GM13976 (cell line): ENCODE measurements at regions not wholly inside any gene's neighbourhood (a gene's known extent, or its start where the extent isn't known, plus 50 kb on each side); places are given as distances from the start of the nearest gene placed in this dataset.

Experiments used
- DNase-seq: peaks from one replicate; pipeline ENCODE4 v3.0.0; 2012; ENCODE audit warnings: low spot score
- CTCF ChIP-seq: IDR thresholded peaks from 2 replicates; pipeline ENCODE4 v1.5.1; 2012; ENCODE audit warnings: borderline replicate concordance, mild to moderate bottlenecking; ENCODE audit not compliant: insufficient read depth; ENCODE audit errors: extremely low read depth, missing control alignments, control extremely low read depth
- in situ Hi-C: fragments of 300-500 bp; cut with MboI; formaldehyde crosslinking; loops from one replicate; pipeline ENCODE4 v1.12.0; 2022; ENCODE audit warnings: low sequenced_read_pairs, mixed read lengths, inconsistent platforms; ENCODE audit not compliant: unreplicated experiment

- in situ Hi-C loops = no loop called here
- TF ChIP-seq CTCF = no peak
Measured at GRCh38 chr18:72194072-72194471, 350.1 kb downstream of the CBLN2 start.

GRCh38 chr18:72187956-72188355 is 356.2 kb downstream of the CBLN2 start:
- in situ Hi-C loops = no loop called here
- no peak for DNase-seq
- no peak for TF ChIP-seq CTCF

More at GRCh38 chr18:72194072-72194471, 350.1 kb downstream of the CBLN2 start:
- no peak for DNase-seq

DNA sequence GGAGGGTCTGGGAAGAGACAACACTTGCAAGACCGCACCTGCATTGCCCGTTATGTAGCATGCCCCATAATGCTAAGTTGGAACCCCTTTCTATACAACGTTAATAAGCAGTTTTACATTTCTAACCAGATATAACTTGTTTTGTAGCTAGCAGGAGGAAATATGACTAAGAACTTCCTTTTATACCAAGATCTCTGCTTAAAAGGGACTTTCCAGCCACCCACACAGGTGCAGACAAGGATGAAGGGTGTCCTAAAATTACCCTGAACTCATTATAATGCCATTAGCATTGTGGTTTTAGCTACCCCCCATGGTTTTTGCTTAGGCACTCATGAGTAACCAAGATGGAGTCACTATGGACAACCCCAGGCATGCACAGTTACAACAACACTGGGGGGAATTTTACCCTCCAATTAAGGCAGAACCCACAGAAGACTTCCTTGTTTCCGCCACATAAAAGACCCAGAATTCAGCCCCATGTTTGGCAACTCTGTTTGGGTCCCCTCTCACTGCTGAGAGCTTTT is 362.8 kb downstream of the CBLN2 start:
- in situ Hi-C loops = no loop called here
- peak; percentile 13 for DNase-seq
- TF ChIP-seq CTCF = no peak

GRCh38 chr18:72180689-72181088 is 363.5 kb downstream of the CBLN2 start:
- no peak for DNase-seq
- TF ChIP-seq CTCF = no peak
- in situ Hi-C loops = no loop called here

GRCh38 chr18:72174972-72175649 is 369.0 kb downstream of the CBLN2 start:
- TF ChIP-seq CTCF = no peak
- DNase-seq = no peak
- in situ Hi-C loops = no loop called here

- no peak for DNase-seq
- no peak for TF ChIP-seq CTCF
- in situ Hi-C loops = no loop called here
Measured at GRCh38 chr18:72171596-72171995, 372.5 kb downstream of the CBLN2 start.

DNA sequence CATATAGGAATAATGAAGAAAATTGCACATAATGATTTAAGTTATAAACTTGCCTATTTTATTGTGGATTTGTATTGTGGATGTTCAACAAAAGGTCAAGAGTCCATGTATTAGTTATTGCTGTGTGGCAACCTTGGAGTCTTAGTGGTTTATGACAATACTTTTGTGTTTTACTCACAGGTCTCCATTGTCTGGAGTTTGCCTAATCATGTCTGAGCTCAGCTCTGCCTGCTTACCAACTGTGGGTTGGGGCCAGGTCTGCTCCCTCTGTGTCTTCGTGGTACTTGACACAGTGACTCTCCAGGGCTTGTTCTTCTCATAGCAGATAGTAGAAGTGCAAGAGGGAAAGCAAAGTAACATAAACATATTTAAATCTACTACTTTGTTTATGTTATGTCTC is 382.5 kb downstream of the CBLN2 start:
- in situ Hi-C loops = no loop called here
- no peak for DNase-seq
- TF ChIP-seq CTCF = no peak
